ENCODE measurements at regions not wholly inside any gene's neighbourhood (a gene's known extent, or its start where the extent isn't known, plus 50 kb on each side); places are given as distances from the start of the nearest gene placed in this dataset.

- H3K36me3 ChIP-seq (ENCODE audit: control insufficient read depth, insufficient read depth, low read length): no peaks in the 10 kb centered on the region
- no peaks in the 10 kb centered on the region for H3K27me3 ChIP-seq (replicated peaks; ENCODE audit: control insufficient read depth, insufficient read depth, low read length)
- H3K4me3 ChIP-seq (replicated peaks; ENCODE audit: low read depth, low read length): no peak overlapping the region
- TF ChIP-seq, protein P1, sequence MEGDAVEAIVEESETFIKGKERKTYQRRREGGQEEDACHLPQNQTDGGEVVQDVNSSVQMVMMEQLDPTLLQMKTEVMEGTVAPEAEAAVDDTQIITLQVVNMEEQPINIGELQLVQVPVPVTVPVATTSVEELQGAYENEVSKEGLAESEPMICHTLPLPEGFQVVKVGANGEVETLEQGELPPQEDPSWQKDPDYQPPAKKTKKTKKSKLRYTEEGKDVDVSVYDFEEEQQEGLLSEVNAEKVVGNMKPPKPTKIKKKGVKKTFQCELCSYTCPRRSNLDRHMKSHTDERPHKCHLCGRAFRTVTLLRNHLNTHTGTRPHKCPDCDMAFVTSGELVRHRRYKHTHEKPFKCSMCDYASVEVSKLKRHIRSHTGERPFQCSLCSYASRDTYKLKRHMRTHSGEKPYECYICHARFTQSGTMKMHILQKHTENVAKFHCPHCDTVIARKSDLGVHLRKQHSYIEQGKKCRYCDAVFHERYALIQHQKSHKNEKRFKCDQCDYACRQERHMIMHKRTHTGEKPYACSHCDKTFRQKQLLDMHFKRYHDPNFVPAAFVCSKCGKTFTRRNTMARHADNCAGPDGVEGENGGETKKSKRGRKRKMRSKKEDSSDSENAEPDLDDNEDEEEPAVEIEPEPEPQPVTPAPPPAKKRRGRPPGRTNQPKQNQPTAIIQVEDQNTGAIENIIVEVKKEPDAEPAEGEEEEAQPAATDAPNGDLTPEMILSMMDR (IDR thresholded peaks at IDR 0.05; ENCODE audit: insufficient read depth, low read length, poor library complexity, severe bottlenecking): no peak
- peak; percentile 62 for DNase-seq (ENCODE audit: extremely low read depth, insufficient read length)
These were observed 161.3 kb upstream of the CCND2 start for GRCh38 chr12:4112290-4112689.

DNA sequence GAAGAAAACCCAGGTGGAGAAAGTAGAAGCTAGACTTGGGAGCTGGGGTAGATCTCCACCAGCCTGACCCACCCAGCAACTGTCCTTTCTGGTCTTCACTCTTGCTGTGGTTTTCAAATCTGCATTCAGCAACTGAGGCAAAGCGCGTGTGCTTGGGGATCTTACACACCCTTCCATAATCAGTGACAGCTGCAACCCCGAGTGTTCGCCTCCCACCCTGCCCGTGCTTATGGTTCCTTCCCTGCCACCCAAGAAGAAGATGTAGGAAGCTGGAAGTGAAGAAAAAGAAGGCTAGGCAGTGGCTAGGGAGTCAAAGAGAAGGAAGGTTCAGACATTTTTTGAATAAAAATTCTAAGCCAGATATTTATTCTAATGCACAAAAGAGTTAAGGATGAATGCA is 162.6 kb upstream of the CCND2 start:
- Histone ChIP-seq H3K27me3 (replicated peaks; ENCODE audit: control insufficient read depth, insufficient read depth, low read length) (no peaks in the 10 kb centered on the region), H3K4me3 (replicated peaks; ENCODE audit: low read depth, low read length) (no peak overlapping the region), H3K36me3 (ENCODE audit: control insufficient read depth, insufficient read depth, low read length) (no peaks in the 10 kb centered on the region)
- TF ChIP-seq, protein P1 (IDR thresholded peaks at IDR 0.05; ENCODE audit: insufficient read depth, low read length, poor library complexity, severe bottlenecking): no peak
- no peak for DNase-seq (ENCODE audit: extremely low read depth, insufficient read length)

- H3K36me3 ChIP-seq (ENCODE audit: control insufficient read depth, insufficient read depth, low read length): no peaks in the 10 kb centered on the region
These were observed 163.7 kb upstream of the CCND2 start for GRCh38 chr12:4109826-4110225.

GRCh38 chr12:4108803-4109345 is 164.7 kb upstream of the CCND2 start:
- H3K36me3 ChIP-seq (ENCODE audit: control insufficient read depth, insufficient read depth, low read length): no peaks in the 10 kb centered on the region
- H3K4me3 ChIP-seq (replicated peaks; ENCODE audit: low read depth, low read length): no peak overlapping the region
- TF ChIP-seq, protein P1 (IDR thresholded peaks at IDR 0.05; ENCODE audit: insufficient read depth, low read length, poor library complexity, severe bottlenecking): no peak
- no peaks in the 10 kb centered on the region for H3K27me3 ChIP-seq (replicated peaks; ENCODE audit: control insufficient read depth, insufficient read depth, low read length)
- no peak for DNase-seq (ENCODE audit: extremely low read depth, insufficient read length)

More at GRCh38 chr12:4109826-4110225, 163.7 kb upstream of the CCND2 start:
- DNase-seq (ENCODE audit: extremely low read depth, insufficient read length): no peak
- Histone ChIP-seq H3K27me3 (replicated peaks; ENCODE audit: control insufficient read depth, insufficient read depth, low read length) (no peaks in the 10 kb centered on the region), H3K4me3 (replicated peaks; ENCODE audit: low read depth, low read length) (no peak overlapping the region)
- TF ChIP-seq, protein P1 (IDR thresholded peaks at IDR 0.05; ENCODE audit: insufficient read depth, low read length, poor library complexity, severe bottlenecking): no peak

GRCh38 chr12:4107911-4108697 is 165.5 kb upstream of the CCND2 start:
- DNase-seq (ENCODE audit: extremely low read depth, insufficient read length): no peak
- no peak overlapping the region for H3K4me3 ChIP-seq (replicated peaks; ENCODE audit: low read depth, low read length)
- TF ChIP-seq, protein P1 (IDR thresholded peaks at IDR 0.05; ENCODE audit: insufficient read depth, low read length, poor library complexity, severe bottlenecking): no peak
- no peaks in the 10 kb centered on the region for H3K36me3 ChIP-seq (ENCODE audit: control insufficient read depth, insufficient read depth, low read length)
- H3K27me3 ChIP-seq (replicated peaks; ENCODE audit: control insufficient read depth, insufficient read depth, low read length): no peaks in the 10 kb centered on the region

Data from GM06990 (cell line).